Fibroblast of villous mesenchyme (primary cell): ENCODE measurements at regions not wholly inside any gene's neighbourhood (a gene's known extent, or its start where the extent isn't known, plus 50 kb on each side); places are given as distances from the start of the nearest gene placed in this dataset.

Experiments
- DNase-seq: peaks from one replicate; pipeline ENCODE4 v3.0.0-alpha.2; 2010; ENCODE audit warnings: low read depth
- H3K4me3 ChIP-seq: 2 replicates; pipeline ENCODE4 v1.5.1; 2011; ENCODE audit warnings: low read depth, mild to moderate bottlenecking, low read length
- CTCF ChIP-seq: IDR thresholded peaks from 2 replicates; pipeline ENCODE4 v1.5.1; 2012; ENCODE audit warnings: low read depth, mild to moderate bottlenecking, low read length; ENCODE audit not compliant: insufficient read depth

- peak; percentile 81 for DNase-seq
- peak overlapping the region; percentile 58 for H3K4me3 ChIP-seq
- no peak for TF ChIP-seq CTCF
Measured at GRCh38 chr7:131103997-131104396, 223.7 kb upstream of the MKLN1 start.

GRCh38 chr7:131104596-131105293, 222.9 kb upstream of the MKLN1 start:
- TF ChIP-seq CTCF: no peak
- DNase-seq: peak; percentile 67
- peak overlapping the region; percentile 58 for H3K4me3 ChIP-seq

GRCh38 chr7:131105294-131105798, 222.3 kb upstream of the MKLN1 start:
- no peak for TF ChIP-seq CTCF
- H3K4me3 ChIP-seq: peak overlapping the region; percentile 58
- DNase-seq: peak; percentile 39

GRCh38 chr7:131105799-131106680, 221.6 kb upstream of the MKLN1 start:
- H3K4me3 ChIP-seq: peak overlapping the region; percentile 96
- peak; percentile 81 for DNase-seq
- TF ChIP-seq CTCF: no peak

GRCh38 chr7:131106681-131107336, 220.9 kb upstream of the MKLN1 start:
- no peak for DNase-seq
- TF ChIP-seq CTCF: no peak
- peak overlapping the region; percentile 96 for H3K4me3 ChIP-seq

DNA sequence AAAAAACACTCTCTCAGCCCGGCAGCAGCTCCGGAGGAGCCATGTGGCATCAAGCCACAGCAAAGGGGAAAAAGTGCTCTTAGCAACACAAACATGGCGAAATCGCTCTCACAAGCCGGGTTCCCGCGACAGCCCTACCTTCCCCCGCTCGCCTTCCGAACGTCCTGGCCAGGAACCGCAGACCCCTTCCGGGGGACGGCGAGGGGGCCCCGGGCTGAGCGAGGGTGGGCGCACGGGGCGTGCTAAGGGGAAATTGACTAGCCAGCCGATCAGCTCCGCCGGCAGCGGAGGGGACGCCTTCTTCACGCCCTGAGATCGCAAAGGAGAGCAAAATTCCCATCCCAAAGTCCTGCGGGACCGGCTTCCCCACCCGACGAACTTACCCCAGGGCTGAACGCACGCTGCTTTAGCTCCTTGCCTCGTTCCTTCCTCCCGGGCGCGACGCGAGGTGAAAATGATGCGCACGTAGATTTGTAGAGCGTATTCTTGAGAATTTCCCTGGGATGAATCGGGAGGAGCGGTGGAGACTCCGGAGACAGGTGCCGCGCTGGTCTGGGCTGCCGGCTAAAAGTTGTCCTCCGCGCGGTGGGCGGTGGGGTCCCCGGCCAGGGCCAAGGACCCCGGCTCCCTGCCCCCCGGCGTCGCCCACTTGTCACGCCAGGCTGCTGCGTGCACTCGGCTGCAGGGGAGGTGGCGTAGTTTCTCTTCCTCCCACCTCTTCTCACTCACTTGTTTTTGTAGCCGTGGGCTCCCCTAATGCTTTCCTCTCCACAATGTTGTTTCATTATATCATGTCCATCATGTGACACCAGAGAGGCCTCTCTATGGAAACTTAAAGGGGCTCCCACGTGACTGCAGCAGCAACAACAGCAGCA, 220.1 kb upstream of the MKLN1 start:
- peak overlapping the region; percentile 96 for H3K4me3 ChIP-seq
- no peak for TF ChIP-seq CTCF
- DNase-seq: peak; percentile 93
